LNCAP (cell line): ENCODE measurements at regions not wholly inside any gene's neighbourhood (a gene's known extent, or its start where the extent isn't known, plus 50 kb on each side); places are given as distances from the start of the nearest gene placed in this dataset.

Experiments
- TF ChIP-seq, protein P1 (sequence below): fragments of 450-650 bp; IDR thresholded peaks from 2 replicates; pipeline ENCODE4 v1.5.1; 2017; ENCODE audit warnings: mild to moderate bottlenecking

DNA sequence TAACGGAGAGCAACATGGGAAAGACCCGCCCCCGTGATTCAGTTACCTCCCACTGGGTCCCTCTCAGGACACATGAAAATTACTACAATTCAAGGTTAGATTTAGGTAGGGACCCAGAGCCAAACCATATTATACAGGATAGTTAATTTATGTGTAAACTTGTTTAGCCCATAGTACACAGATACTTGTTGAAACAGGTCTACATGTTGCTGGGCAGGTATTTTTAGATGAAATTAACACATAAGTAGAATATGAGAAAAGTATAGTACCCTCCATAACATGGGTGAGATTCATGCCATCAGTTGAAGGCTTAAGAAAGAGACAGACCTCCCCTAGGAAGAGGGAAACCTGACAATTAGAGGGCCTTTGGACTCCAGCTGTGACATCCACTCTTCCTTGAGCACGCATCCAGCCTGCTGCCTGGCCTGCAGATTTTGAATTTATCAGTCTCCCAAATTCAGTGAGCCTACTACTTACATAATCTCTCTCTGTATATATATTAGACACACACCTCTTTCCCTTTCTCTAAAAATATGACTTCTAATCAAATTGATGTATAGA, 463.5 kb upstream of the NETO1 start:
- TF ChIP-seq, protein P1, sequence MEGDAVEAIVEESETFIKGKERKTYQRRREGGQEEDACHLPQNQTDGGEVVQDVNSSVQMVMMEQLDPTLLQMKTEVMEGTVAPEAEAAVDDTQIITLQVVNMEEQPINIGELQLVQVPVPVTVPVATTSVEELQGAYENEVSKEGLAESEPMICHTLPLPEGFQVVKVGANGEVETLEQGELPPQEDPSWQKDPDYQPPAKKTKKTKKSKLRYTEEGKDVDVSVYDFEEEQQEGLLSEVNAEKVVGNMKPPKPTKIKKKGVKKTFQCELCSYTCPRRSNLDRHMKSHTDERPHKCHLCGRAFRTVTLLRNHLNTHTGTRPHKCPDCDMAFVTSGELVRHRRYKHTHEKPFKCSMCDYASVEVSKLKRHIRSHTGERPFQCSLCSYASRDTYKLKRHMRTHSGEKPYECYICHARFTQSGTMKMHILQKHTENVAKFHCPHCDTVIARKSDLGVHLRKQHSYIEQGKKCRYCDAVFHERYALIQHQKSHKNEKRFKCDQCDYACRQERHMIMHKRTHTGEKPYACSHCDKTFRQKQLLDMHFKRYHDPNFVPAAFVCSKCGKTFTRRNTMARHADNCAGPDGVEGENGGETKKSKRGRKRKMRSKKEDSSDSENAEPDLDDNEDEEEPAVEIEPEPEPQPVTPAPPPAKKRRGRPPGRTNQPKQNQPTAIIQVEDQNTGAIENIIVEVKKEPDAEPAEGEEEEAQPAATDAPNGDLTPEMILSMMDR = no peak

GRCh38 chr18:73318739-73319479, 451.1 kb upstream of the NETO1 start:
- TF ChIP-seq, protein P1 = no peak

- TF ChIP-seq, protein P1 = no peak
Measured at GRCh38 chr18:73316513-73316912, 448.7 kb upstream of the NETO1 start.

DNA sequence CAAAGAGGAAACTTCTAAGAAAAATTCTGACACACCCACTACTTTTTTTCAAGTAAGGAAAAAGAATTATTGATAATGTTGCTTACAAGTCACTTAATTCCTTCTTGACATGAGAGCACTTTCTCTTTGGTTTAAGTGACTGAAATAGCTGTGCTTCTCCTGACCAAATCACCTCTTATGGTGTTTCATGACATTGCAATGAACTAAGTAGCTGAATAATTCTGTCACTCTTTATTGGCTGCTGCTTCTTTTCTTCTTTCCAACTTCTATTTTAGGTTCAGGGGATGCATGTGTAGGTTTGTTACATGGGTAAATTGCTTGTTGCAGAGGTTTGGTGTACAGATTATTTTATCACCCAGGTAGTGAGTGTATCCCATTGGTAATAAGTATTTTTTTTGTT, 447.6 kb upstream of the NETO1 start:
- TF ChIP-seq, protein P1 = no peak

- TF ChIP-seq, protein P1 = no peak
Measured at GRCh38 chr18:73313476-73313875, 445.7 kb upstream of the NETO1 start.

DNA sequence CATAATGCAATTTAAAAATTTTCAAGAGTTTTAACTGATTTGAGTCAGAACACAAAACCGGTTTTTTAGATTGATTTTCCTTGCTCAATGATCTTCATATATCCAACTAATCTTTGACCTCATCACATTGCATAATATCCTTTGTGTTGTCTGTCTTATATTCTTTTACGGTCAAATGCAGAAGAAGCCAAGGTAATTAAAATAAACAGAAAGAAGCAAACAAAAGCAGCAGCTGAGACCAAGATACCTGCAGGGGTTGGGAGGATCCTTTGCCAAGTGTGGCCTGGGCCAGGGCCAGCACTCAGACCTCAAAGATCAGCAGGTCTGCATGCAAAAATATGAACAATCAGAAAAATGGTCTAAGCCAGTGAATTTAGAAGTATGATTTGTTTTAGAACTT, 428.9 kb upstream of the NETO1 start:
- TF ChIP-seq, protein P1 = no peak

GRCh38 chr18:73292156-73292555, 424.4 kb upstream of the NETO1 start:
- TF ChIP-seq, protein P1 = no peak

- TF ChIP-seq, protein P1 = no peak
Measured at GRCh38 chr18:73288813-73289212, 421.0 kb upstream of the NETO1 start.
